ENCODE measurements at regions not wholly inside any gene's neighbourhood (a gene's known extent, or its start where the extent isn't known, plus 50 kb on each side); places are given as distances from the start of the nearest gene placed in this dataset.
"Not testable (repeated sequence)": the region's sequence is repeated elsewhere in the genome, so short reads cannot be mapped to it uniquely, and the experiment has no call there.

DNA sequence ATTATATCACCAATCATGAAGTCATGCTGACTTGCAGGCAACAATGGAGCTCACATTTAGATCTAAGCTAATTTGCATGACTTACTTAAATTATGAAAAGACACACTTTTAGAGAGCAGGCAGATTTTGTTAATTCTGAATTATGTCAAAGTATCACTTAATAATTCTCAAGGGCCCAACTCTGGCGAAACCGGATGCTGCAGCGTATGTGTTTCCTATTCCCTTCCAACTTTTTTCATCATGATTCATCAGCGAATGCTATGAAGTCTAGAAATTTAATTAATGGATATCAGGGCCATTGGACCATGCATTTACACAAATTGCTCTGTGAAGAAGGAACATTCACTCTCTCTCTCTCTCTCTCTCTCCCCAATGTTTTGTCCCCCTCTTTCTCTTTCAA is 63.5 kb upstream of the GOLGA8A start:
- Mint-ChIP-seq H3K4me3 (no peak overlapping the region), H3K36me3 (ENCODE audit: low read depth) (no peaks in the 10 kb centered on the region), H3K27ac (no peak overlapping the region), H3K27me3 (peaks cover 56% of the 10 kb centered on the region), H3K4me1 (ENCODE audit: low read depth) (no peaks in the 10 kb centered on the region), H3K9me3 (no peaks in the 10 kb centered on the region)
- peaks cover 0 to 40% of the 10 kb centered on the region in 2 experiments for H3K27me3 ChIP-seq (ENCODE audit: control insufficient read depth in 1 of 2, insufficient read depth in 2 of 2, low read length in 2 of 2)
- TF ChIP-seq, protein P1, sequence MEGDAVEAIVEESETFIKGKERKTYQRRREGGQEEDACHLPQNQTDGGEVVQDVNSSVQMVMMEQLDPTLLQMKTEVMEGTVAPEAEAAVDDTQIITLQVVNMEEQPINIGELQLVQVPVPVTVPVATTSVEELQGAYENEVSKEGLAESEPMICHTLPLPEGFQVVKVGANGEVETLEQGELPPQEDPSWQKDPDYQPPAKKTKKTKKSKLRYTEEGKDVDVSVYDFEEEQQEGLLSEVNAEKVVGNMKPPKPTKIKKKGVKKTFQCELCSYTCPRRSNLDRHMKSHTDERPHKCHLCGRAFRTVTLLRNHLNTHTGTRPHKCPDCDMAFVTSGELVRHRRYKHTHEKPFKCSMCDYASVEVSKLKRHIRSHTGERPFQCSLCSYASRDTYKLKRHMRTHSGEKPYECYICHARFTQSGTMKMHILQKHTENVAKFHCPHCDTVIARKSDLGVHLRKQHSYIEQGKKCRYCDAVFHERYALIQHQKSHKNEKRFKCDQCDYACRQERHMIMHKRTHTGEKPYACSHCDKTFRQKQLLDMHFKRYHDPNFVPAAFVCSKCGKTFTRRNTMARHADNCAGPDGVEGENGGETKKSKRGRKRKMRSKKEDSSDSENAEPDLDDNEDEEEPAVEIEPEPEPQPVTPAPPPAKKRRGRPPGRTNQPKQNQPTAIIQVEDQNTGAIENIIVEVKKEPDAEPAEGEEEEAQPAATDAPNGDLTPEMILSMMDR (IDR thresholded peaks at IDR 0.05): no peak
- H3K4me1 ChIP-seq (ENCODE audit: insufficient read depth, low read length): no peaks in the 10 kb centered on the region
- intact Hi-C loops (cut with DNase I, micrococcal nuclease): loop anchor here in 1 of 2 experiments (5.0 kb wide), 1 partner anchor 101 kb away; no protein-coding TSS in a partner anchor
- peaks cover 0 to 4% of the 10 kb centered on the region in 2 experiments for H3K9me3 ChIP-seq (ENCODE audit: control insufficient read depth in 1 of 2, insufficient read depth in 1 of 2, low read length in 2 of 2)
- no peak overlapping the region for H3K27ac ChIP-seq (ENCODE audit: low read depth in 1 of 2, low read length in 2 of 2)
- no peak overlapping the region for H3K4me3 ChIP-seq (ENCODE audit: low read length)
- ChIA-PET CTCF (no interaction called here), POLR2A (no interaction called here)
- DNase-seq: no peak
- no peaks in the 10 kb centered on the region for H3K36me3 ChIP-seq (ENCODE audit: insufficient read depth, low read length)
- ATAC-seq (ENCODE audit: poor library complexity): no peak

DNA sequence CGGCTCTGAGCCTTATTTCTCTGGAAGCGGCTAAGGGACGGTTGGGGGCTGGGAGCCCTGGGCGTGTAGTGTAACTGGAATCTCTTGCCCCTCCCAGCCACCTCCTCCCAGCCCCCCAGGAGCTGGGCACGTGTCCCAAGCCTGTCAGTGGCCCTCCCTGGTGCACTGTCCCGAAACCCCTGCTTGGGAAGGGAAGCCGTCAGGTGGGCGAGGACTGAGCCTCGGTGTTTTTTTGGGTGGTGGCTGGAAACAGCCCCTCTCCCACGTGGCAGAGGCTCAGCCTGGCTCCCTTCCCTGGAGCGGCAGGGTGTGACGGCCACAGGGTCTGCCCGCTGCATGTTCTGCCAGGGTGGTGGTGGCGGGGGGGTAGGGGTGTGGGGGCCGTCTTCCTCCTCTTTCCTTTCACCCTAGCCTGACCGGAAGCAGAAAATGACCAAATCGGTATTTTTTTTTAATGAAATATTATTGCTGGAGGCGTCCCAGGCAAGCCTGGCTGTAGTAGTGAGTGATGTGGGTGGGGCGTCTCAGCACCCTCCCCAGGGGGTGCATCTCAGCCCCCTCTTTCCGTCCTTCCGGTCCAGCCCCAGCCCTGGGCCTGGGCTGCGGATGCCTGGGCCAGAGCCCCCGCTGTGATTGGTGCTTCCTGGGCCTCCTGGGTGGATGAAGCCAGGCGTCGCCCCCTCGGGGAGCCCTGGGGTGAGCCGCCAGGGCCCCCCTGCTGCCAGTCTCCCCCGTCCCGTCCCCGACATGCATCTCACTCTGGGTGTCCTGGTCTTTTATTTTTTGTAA is 58.8 kb upstream of the GOLGA8A start:
- H3K27me3 ChIP-seq (ENCODE audit: control insufficient read depth in 1 of 2, insufficient read depth in 2 of 2, low read length in 2 of 2): peaks cover 9 to 75% of the 10 kb centered on the region in 2 experiments
- H3K4me3 ChIP-seq (ENCODE audit: low read length): no peak overlapping the region
- ATAC-seq (ENCODE audit: poor library complexity): no peak
- Mint-ChIP-seq H3K4me3 (no peak overlapping the region), H3K27me3 (peaks cover 73% of the 10 kb centered on the region), H3K9me3 (peaks cover 5% of the 10 kb centered on the region), H3K4me1 (ENCODE audit: low read depth) (no peaks in the 10 kb centered on the region), H3K36me3 (ENCODE audit: low read depth) (no peaks in the 10 kb centered on the region), H3K27ac (no peak overlapping the region)
- ChIA-PET POLR2A (interaction anchor here (0.7 kb wide), 1 partner anchor 263 kb away, joined by 4 read pairs; no protein-coding TSS in a partner anchor), CTCF (no interaction called here)
- intact Hi-C loops (cut with DNase I, micrococcal nuclease): no loop called here
- no peak overlapping the region for H3K27ac ChIP-seq (ENCODE audit: low read depth in 1 of 2, low read length in 2 of 2)
- peaks cover 3 to 13% of the 10 kb centered on the region in 2 experiments for H3K9me3 ChIP-seq (ENCODE audit: control insufficient read depth in 1 of 2, insufficient read depth in 1 of 2, low read length in 2 of 2)
- DNase-seq: no peak
- TF ChIP-seq, protein P1 (IDR thresholded peaks at IDR 0.05): no peak
- H3K36me3 ChIP-seq (ENCODE audit: insufficient read depth, low read length): no peaks in the 10 kb centered on the region
- H3K4me1 ChIP-seq (ENCODE audit: insufficient read depth, low read length): peaks cover 12% of the 10 kb centered on the region

DNA sequence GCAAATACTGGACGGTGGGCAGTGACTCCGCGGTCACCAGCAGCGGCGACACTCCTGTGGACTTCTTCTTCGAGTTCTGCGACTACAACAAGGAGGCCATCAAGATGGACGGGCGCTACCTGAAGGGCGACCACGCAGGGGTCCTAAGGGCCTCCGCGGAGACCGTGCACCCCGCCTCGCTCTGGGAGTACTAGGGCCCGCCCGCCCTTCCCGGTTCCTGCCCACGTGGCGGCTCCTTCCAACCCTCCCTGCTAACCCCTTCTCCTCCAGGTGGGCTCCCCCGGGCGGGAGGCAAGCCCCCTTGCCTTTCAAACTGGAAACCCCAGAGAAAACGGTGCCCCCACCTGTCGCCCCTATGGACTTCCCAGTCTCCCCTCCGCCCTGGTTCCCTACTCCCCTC is 58.1 kb upstream of the GOLGA8A start:
- H3K27ac Mint-ChIP-seq; H3K36me3 Mint-ChIP-seq (ENCODE audit: low read depth); CTCF ChIA-PET; ATAC-seq (ENCODE audit: poor library complexity); H3K36me3 ChIP-seq (ENCODE audit: insufficient read depth, low read length); DNase-seq; H3K27ac ChIP-seq (ENCODE audit: low read depth in 1 of 2, low read length in 2 of 2); H3K4me3 ChIP-seq (ENCODE audit: low read length); H3K4me1 Mint-ChIP-seq (ENCODE audit: low read depth); intact Hi-C loops (cut with DNase I, micrococcal nuclease); H3K4me3 Mint-ChIP-seq: not testable (repeated sequence)
- peaks cover 12% of the 10 kb centered on the region for H3K9me3 Mint-ChIP-seq
- peaks cover 5 to 13% of the 10 kb centered on the region in 2 experiments for H3K9me3 ChIP-seq (ENCODE audit: control insufficient read depth in 1 of 2, insufficient read depth in 1 of 2, low read length in 2 of 2)
- POLR2A ChIA-PET: interaction anchor here (0.6 kb wide), 1 partner anchor 10 kb away, joined by 3 read pairs; no protein-coding TSS in a partner anchor
- H3K4me1 ChIP-seq (ENCODE audit: insufficient read depth, low read length): peaks cover 12% of the 10 kb centered on the region
- H3K27me3 Mint-ChIP-seq: peaks cover 75% of the 10 kb centered on the region
- H3K27me3 ChIP-seq (ENCODE audit: control insufficient read depth in 1 of 2, insufficient read depth in 2 of 2, low read length in 2 of 2): peaks cover 11 to 75% of the 10 kb centered on the region in 2 experiments

All from CD4-positive, alpha-beta T cell (primary cell).